DMS 273 treated with DMSO at 0.1 percent for 48 hours (cell line): ENCODE measurements at regions not wholly inside any gene's neighbourhood (a gene's known extent, or its start where the extent isn't known, plus 50 kb on each side); places are given as distances from the start of the nearest gene placed in this dataset.

Experiments
- DNase-seq: peaks from one replicate; lab custom pipeline; 2025; lab: John Stamatoyannopoulos, UW

- DNase-seq = no peak
These were observed 330.0 kb downstream of the DDX10 start for GRCh38 chr11:108994887-108995286.

GRCh38 chr11:108997826-108998225, 333.0 kb downstream of the DDX10 start:
- DNase-seq = no peak

- no peak for DNase-seq
These were observed 335.7 kb downstream of the DDX10 start for GRCh38 chr11:109000531-109000930.

- no peak for DNase-seq
These were observed 336.7 kb downstream of the DDX10 start for GRCh38 chr11:109001585-109001984.

GRCh38 chr11:109012991-109013390, 348.1 kb downstream of the DDX10 start:
- no peak for DNase-seq

GRCh38 chr11:109015283-109015682, 350.4 kb downstream of the DDX10 start:
- DNase-seq = no peak

- no peak for DNase-seq
These were observed 351.9 kb downstream of the DDX10 start for GRCh38 chr11:109016724-109017123.

- DNase-seq = no peak
These were observed 352.6 kb downstream of the DDX10 start for GRCh38 chr11:109017489-109017888.

- no peak for DNase-seq
These were observed 353.8 kb downstream of the DDX10 start for GRCh38 chr11:109018639-109019038.

- no peak for DNase-seq
These were observed 354.6 kb downstream of the DDX10 start for GRCh38 chr11:109019342-109019936.

- DNase-seq = no peak
These were observed 358.2 kb downstream of the DDX10 start for GRCh38 chr11:109023036-109023435.

- DNase-seq = no peak
These were observed 362.1 kb downstream of the DDX10 start for GRCh38 chr11:109026891-109027489.

GRCh38 chr11:109027851-109028250, 363.0 kb downstream of the DDX10 start:
- DNase-seq = no peak

GRCh38 chr11:109029927-109030326, 365.1 kb downstream of the DDX10 start:
- DNase-seq = no peak

- no peak for DNase-seq
These were observed 368.9 kb downstream of the DDX10 start for GRCh38 chr11:109033627-109034338.

- DNase-seq = no peak
These were observed 369.4 kb downstream of the DDX10 start for GRCh38 chr11:109034339-109034696.

GRCh38 chr11:109035284-109035683, 370.4 kb downstream of the DDX10 start:
- DNase-seq = no peak

GRCh38 chr11:109036011-109036410, 371.1 kb downstream of the DDX10 start:
- DNase-seq = no peak

GRCh38 chr11:109037856-109038780, 373.2 kb downstream of the DDX10 start:
- no peak for DNase-seq

- no peak for DNase-seq
These were observed 374.7 kb downstream of the DDX10 start for GRCh38 chr11:109039611-109040010.

- DNase-seq = no peak
These were observed 375.4 kb downstream of the DDX10 start for GRCh38 chr11:109040303-109040702.

- DNase-seq = no peak
These were observed 377.0 kb downstream of the DDX10 start for GRCh38 chr11:109041876-109042275.
